Heart left ventricle (tissue), 16 donors: ENCODE measurements at regions not wholly inside any gene's neighbourhood (a gene's known extent, or its start where the extent isn't known, plus 50 kb on each side); places are given as distances from the start of the nearest gene placed in this dataset.

Experiments used
- ATAC-seq, 4 donors: fragments of 200-7000 bp; cut with Tn5 transposase; one replicate each; pipeline ENCODE4 v1.9.1; 2020 to 2022; ENCODE audit warnings: moderate library complexity in 4 of 4, mild to moderate bottlenecking in 3 of 4, moderate number of reproducible peaks in 1 of 4
- DNase-seq, 5 donors: peaks; one replicate each; pipeline ENCODE4 v3.0.0-alpha.2; 2020
- H3K27ac ChIP-seq, 12 donors: fragments of 200-600 bp; sonication (generic) in 4 of 12; one replicate each; pipeline versions ENCODE4 v1.5.0 to v1.8.0; 2016 to 2022; ENCODE audit warnings: mild to moderate bottlenecking in 2 of 12
- H3K27me3 ChIP-seq, 9 donors: fragments of 200-600 bp; sonication (generic) in 2 of 9; one replicate each; pipeline versions ENCODE4 v1.5.1 to v1.8.0; 2016 to 2022; ENCODE audit warnings: mild to moderate bottlenecking in 3 of 9
- H3K36me3 ChIP-seq, 9 donors: fragments of 200-600 bp; sonication (generic) in 2 of 9; one replicate each; pipeline versions ENCODE4 v1.5.0 to v1.8.0; 2018 to 2022; ENCODE audit warnings: mild to moderate bottlenecking in 2 of 9
- H3K4me1 ChIP-seq, 12 donors: fragments of 200-600 bp; sonication (generic) in 4 of 12; one replicate each; pipeline versions ENCODE4 v1.5.0 to v1.8.0; 2016 to 2022; ENCODE audit warnings: mild to moderate bottlenecking in 3 of 12
- H3K4me3 ChIP-seq, 12 donors: fragments of 200-600 bp; sonication (generic) in 4 of 12; one replicate each; pipeline versions ENCODE4 v1.5.0 to v1.8.0; 2017 to 2022; ENCODE audit warnings: mild to moderate bottlenecking in 9 of 12, moderate library complexity in 4 of 12
- H3K9me3 ChIP-seq, 12 donors: fragments of 200-600 bp; sonication (generic) in 4 of 12; one replicate each; pipeline versions ENCODE4 v1.5.0 to v1.8.0; 2016 to 2022; ENCODE audit warnings: mild to moderate bottlenecking in 1 of 12
- POLR2A ChIP-seq, 2 donors: fragments of 450-650 bp; IDR thresholded peaks; one replicate each; pipeline ENCODE4 v1.6.1; 2017; ENCODE audit warnings: antibody characterized with exemption in 2 of 2, mild to moderate bottlenecking in 2 of 2, moderate library complexity in 2 of 2
- WGBS, 4 donors: extraction: QIAGEN DNeasy Blood & Tissue Kit in 2 of 4; methylation state at CpG; one replicate each; pipeline versions ENCODE4 v1.1.5 to v1.1.7; 2013 to 2018; 5-methylcytosine and 5-hydroxymethylcytosine counted together
- intact Hi-C, 10 donors: fragments of 100-400 bp; cut with DNase I; formaldehyde crosslinking; loops; one replicate each; pipeline versions ENCODE4 v1.11.1 to v1.14.2; 2022
- TF ChIP-seq, protein P1 (sequence below), 12 donors: fragments of 200-600 bp; sonication (generic) in 4 of 12; IDR thresholded peaks; one replicate each; pipeline versions ENCODE4 v1.5.0 to v1.8.0; 2018 to 2022; ENCODE audit warnings: antibody characterized with exemption in 12 of 12, mild to moderate bottlenecking in 5 of 12
- donor health status: ischemic (EF 13 %, LVEDD 7.1; RV severe dilation, severe dysfunction).
- donor health status: healthy with polysubstance abuse.
- donor health status: DM: no; HTN: yes; CAD: no.
- donor health status: DM: no; HTN: no; CAD: no.
- donor health status: ischemic (EF 25% LVEDD 6.9; RV normal size, moderate dysfunction).
- donor health status: ischemic (EF 25% LVEDD 5.7; RV mildly dilated, moderate dysfunction).
- donor health status: healthy.
- donor health status: DM: yes; HTN: yes; CAD: no.
- donor health status: ischemic (EF 35%, LVEDD 5.7; RV mildly dilated, moderate dysfunction).
- donor health status: nonischemic (EF 11% LVEDD 7.7; RV severe dilation, severe dysfunction).
- donor health status: DM: yes; HTN: yes; CAD: no.
- donor health status: PGD.
- donor health status: ischemic (EF 29% LVEDD 5.4; RV normal size, mild dysfunction).
- donor health status: nonischemic (EF 23%, LVEDD 6.1; RV moderate dilation, normal function).

DNA sequence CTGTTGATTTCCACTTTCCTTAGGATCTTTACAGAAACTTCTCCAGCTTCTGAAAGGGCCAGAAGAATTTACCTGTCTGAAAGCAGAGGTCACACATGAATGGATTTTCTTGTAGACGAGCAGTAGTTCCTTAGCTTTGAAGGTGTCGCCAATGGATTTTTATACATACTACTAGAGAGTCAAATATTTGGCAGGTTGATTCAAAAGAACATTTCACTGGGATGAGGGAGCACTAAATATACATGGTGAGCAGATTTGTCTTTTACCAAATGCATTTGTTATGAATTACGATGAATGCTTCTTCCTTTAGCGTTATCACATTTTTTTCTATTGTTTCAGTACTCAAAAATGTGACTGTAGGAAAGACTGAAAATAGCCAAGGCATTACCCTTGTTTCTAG, 162.3 kb downstream of the PAX1 start:
- intact Hi-C loops = no loop called here
- Histone ChIP-seq H3K27ac (no peak overlapping the region), H3K36me3 (no peaks in the 10 kb centered on the region), H3K4me1 (no peaks in the 10 kb centered on the region), H3K27me3 (no peaks in the 10 kb centered on the region), H3K4me3 (no peak overlapping the region), H3K9me3 (no peaks in the 10 kb centered on the region)
- ATAC-seq (no peak), DNase-seq (no peak)
- 86 to 94% (median 87%) methylated on average over 4 of the region's 4 CpGs for WGBS, 4 donors
- TF ChIP-seq POLR2A (IDR thresholded peaks at IDR 0.05) = no peak
- TF ChIP-seq, protein P1, sequence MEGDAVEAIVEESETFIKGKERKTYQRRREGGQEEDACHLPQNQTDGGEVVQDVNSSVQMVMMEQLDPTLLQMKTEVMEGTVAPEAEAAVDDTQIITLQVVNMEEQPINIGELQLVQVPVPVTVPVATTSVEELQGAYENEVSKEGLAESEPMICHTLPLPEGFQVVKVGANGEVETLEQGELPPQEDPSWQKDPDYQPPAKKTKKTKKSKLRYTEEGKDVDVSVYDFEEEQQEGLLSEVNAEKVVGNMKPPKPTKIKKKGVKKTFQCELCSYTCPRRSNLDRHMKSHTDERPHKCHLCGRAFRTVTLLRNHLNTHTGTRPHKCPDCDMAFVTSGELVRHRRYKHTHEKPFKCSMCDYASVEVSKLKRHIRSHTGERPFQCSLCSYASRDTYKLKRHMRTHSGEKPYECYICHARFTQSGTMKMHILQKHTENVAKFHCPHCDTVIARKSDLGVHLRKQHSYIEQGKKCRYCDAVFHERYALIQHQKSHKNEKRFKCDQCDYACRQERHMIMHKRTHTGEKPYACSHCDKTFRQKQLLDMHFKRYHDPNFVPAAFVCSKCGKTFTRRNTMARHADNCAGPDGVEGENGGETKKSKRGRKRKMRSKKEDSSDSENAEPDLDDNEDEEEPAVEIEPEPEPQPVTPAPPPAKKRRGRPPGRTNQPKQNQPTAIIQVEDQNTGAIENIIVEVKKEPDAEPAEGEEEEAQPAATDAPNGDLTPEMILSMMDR (IDR thresholded peaks at IDR 0.05) = no peak

DNA sequence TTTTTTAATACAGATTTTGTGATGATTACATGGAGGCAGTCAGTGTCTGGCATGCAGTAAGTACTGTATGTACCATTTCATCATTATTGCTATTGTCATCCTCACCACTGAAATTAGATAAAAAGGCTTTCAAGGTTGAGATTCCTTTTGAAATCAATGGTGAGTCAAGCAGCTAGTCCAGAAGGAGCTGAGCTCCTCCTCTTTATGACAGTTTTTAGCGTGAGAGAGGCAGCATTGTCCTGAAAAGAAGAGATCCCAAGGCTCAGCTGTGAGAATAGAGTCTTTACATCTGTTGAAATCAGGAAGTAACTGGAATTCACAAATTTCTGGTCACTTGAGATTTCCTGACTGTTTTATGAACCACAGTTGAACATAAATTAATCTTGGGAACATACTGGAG, 161.9 kb downstream of the PAX1 start:
- Histone ChIP-seq H3K4me3 (no peak overlapping the region), H3K36me3 (no peaks in the 10 kb centered on the region), H3K4me1 (no peaks in the 10 kb centered on the region), H3K27ac (no peak overlapping the region), H3K9me3 (no peaks in the 10 kb centered on the region), H3K27me3 (no peaks in the 10 kb centered on the region)
- ATAC-seq (no peak), DNase-seq (no peak)
- intact Hi-C loops = no loop called here
- 40 to 54% (median 47%) methylated on average over 1 of the region's 1 CpG for WGBS, 4 donors
- TF ChIP-seq POLR2A (IDR thresholded peaks at IDR 0.05) = no peak

DNA sequence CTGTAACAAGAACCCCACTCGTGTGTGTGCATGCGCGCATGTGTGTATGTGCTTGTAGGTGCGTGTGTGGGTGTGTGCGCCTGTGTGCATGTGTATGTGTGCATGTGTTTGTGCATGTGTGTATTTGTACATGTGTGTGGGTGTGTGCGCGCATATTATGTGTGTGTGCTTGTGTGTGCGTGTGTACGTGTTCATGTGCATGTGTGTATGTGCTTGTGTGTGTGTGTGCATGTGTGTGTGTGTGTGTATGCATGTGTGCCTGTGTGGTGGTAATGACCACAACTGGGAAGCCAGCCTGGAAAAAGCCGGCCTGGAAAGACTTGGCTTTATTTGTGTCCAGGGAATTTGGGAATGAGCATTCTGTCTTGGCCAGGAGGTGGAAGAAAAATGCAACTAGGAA, 157.5 kb downstream of the PAX1 start:
- H3K27ac ChIP-seq = no peak overlapping the region
- H3K4me3 ChIP-seq = no peak overlapping the region
- TF ChIP-seq, protein P1 (IDR thresholded peaks at IDR 0.05) = no peak
- TF ChIP-seq POLR2A (IDR thresholded peaks at IDR 0.05) = no peak
- no peaks in the 10 kb centered on the region for H3K27me3 ChIP-seq
- intact Hi-C loops = no loop called here
- WGBS, 4 donors = 86 to 95% (median 93%) methylated on average over 10 of the region's 10 CpGs
- H3K4me1 ChIP-seq = no peaks in the 10 kb centered on the region
- DNase-seq (no peak), ATAC-seq (no peak)
- H3K36me3 ChIP-seq = no peaks in the 10 kb centered on the region
- H3K9me3 ChIP-seq = peaks cover 0 to 8% (median 0%) of the 10 kb centered on the region in 12 donors

DNA sequence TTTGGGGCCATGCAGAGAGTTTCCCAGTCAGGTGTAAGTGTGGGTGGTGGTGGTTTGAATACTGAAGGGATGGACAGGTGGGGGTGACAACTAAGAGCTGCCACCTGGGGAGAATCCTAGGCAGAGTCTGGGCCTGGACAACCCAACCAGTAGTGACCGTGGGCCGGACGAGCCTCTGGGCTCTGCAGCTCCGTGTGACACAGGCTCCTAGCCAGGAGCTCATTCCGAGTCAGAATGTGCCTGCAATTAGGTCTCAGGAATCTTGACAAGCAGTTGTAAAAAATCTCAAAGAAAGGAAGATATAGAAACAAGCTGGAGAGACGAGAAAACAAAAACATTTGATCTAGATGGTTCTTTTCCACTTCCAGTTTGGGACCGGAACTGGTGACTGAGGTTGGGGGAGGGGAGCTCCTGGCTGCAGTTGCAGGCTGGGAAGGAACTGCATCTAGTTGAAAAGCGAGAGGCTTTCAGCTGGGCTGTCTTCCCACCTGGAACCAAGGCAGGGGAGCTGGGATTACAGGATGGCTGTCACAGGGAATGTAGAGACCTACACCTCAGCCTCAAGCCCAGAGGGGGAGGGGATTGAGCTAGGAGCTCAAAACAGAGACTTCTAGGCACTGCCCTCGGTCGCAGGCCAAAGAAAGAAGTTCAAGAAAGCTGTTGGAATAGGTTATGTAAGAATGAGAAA, 156.9 kb downstream of the PAX1 start:
- Histone ChIP-seq H3K9me3 (peaks cover 0 to 8% (median 0%) of the 10 kb centered on the region in 12 donors), H3K27ac (no peak overlapping the region), H3K4me3 (no peak overlapping the region), H3K36me3 (no peaks in the 10 kb centered on the region), H3K27me3 (no peaks in the 10 kb centered on the region), H3K4me1 (no peaks in the 10 kb centered on the region)
- DNase-seq (no peak), ATAC-seq (no peak)
- intact Hi-C loops = no loop called here
- WGBS, 4 donors = 50 to 65% (median 53%) methylated on average over 10 of the region's 10 CpGs
- TF ChIP-seq, protein P1 (IDR thresholded peaks at IDR 0.05) = no peak
- TF ChIP-seq POLR2A (IDR thresholded peaks at IDR 0.05) = no peak

DNA sequence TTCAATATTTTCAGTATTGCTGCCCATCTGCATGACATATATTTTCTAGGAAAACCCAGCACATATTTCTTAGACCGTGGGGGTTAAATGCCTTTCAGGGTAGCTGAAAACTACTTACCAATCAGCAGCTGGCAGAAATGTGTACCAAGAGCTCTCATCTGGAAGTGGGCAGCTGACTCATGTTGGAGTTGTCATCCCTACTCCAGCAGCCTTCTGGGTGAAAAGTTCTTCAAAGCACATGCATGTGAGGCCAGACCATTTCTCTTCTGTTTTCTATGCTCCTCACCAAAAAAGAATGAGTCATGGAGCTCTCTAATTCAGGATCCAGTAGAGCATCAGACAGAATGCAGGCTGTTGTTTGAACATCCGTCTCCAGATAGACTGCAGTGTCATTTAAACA, 135.5 kb downstream of the PAX1 start:
- WGBS, 4 donors = 70 to 77% (median 73%) methylated on average over 2 of the region's 2 CpGs
- H3K27ac ChIP-seq = no peak overlapping the region
- H3K27me3 ChIP-seq = peaks cover 0 to 10% (median 0%) of the 10 kb centered on the region in 9 donors
- TF ChIP-seq, protein P1 (IDR thresholded peaks at IDR 0.05) = no peak
- TF ChIP-seq POLR2A (IDR thresholded peaks at IDR 0.05) = no peak
- DNase-seq (no peak), ATAC-seq (no peak)
- H3K4me3 ChIP-seq = no peak overlapping the region
- intact Hi-C loops = loop anchor here in 1 of 10 donors (10.0 kb wide), 1 partner anchor 64 kb away; no protein-coding TSS in a partner anchor
- H3K9me3 ChIP-seq = peaks cover 0 to 8% (median 0%) of the 10 kb centered on the region in 12 donors
- no peaks in the 10 kb centered on the region for H3K4me1 ChIP-seq
- H3K36me3 ChIP-seq = no peaks in the 10 kb centered on the region
